ENCODE measurements at regions not wholly inside any gene's neighbourhood (a gene's known extent, or its start where the extent isn't known, plus 50 kb on each side); places are given as distances from the start of the nearest gene placed in this dataset.

DNA sequence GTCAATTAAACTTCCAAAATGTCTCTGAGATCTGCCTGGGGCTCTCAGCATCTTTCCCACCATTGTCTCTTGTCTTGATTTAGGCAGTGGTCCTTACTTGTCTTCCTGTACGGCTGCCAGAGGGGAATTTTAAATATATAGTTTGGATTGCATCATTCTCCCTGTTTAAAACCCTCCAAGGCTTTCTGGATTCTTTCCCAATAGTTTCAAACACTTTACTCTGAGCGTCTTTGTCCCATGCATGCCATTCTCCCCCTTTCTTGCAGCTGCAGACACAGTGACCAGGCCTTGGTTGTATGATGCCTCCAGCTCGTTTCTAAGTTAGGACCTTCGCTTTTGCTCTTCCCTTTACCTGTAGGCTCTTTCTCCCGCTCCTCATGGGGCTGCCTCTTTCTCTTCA lies 323.3 kb upstream of the CTNNB1 start:
- no peak for TF ChIP-seq POLR2A (IDR thresholded peaks at IDR 0.05)
- TF ChIP-seq, protein P1, sequence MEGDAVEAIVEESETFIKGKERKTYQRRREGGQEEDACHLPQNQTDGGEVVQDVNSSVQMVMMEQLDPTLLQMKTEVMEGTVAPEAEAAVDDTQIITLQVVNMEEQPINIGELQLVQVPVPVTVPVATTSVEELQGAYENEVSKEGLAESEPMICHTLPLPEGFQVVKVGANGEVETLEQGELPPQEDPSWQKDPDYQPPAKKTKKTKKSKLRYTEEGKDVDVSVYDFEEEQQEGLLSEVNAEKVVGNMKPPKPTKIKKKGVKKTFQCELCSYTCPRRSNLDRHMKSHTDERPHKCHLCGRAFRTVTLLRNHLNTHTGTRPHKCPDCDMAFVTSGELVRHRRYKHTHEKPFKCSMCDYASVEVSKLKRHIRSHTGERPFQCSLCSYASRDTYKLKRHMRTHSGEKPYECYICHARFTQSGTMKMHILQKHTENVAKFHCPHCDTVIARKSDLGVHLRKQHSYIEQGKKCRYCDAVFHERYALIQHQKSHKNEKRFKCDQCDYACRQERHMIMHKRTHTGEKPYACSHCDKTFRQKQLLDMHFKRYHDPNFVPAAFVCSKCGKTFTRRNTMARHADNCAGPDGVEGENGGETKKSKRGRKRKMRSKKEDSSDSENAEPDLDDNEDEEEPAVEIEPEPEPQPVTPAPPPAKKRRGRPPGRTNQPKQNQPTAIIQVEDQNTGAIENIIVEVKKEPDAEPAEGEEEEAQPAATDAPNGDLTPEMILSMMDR (IDR thresholded peaks at IDR 0.05), result no peak

Measured in esophagus squamous epithelium (tissue), 4 donors.